Neural cell (in vitro differentiated cells): ENCODE measurements at regions not wholly inside any gene's neighbourhood (a gene's known extent, or its start where the extent isn't known, plus 50 kb on each side); places are given as distances from the start of the nearest gene placed in this dataset.

Experiments
- H2AFZ ChIP-seq: fragments of 200-600, 300-800 bp; sonication (generic), shearing (Covaris generic); 2 replicates; pipeline ENCODE4 v1.6.0; 2014; ENCODE audit warnings: low read depth, mild to moderate bottlenecking, antibody characterized with exemption, low read length, moderate library complexity
- H3F3A ChIP-seq: fragments of 200-600 bp; shearing (Covaris generic); 2 replicates; pipeline ENCODE4 v1.6.1; 2016; ENCODE audit warnings: mild to moderate bottlenecking, moderate library complexity, mixed read lengths, antibody characterized with exemption, low read length; ENCODE audit not compliant: insufficient read depth, poor library complexity, severe bottlenecking
- H3K27ac ChIP-seq: fragments of 200-600, 300-800 bp; sonication (generic), shearing (Covaris generic); 2 replicates; pipeline ENCODE4 v1.5.1; 2014; ENCODE audit warnings: mild to moderate bottlenecking, low read length, moderate library complexity
- H3K27me3 ChIP-seq: fragments of 300-800, 200-600 bp; sonication (generic), shearing (Covaris generic); 2 replicates; pipeline ENCODE4 v1.6.0; 2014; ENCODE audit warnings: mild to moderate bottlenecking, low read depth, low read length, moderate library complexity; ENCODE audit not compliant: insufficient read depth
- H3K36me3 ChIP-seq: fragments of 300-800, 200-600 bp; sonication (generic), shearing (Covaris generic); 2 replicates; pipeline ENCODE4 v1.5.1; 2014; ENCODE audit warnings: mild to moderate bottlenecking, antibody characterized with exemption, low read length, moderate library complexity; ENCODE audit not compliant: insufficient read depth
- H3K4me2 ChIP-seq: fragments of 300-800, 200-600 bp; sonication (generic), shearing (Covaris generic); 2 replicates; pipeline ENCODE4 v1.6.0; 2014; ENCODE audit warnings: mild to moderate bottlenecking, low read length
- H3K4me3 ChIP-seq: fragments of 300-800, 200-600 bp; sonication (generic), shearing (Covaris generic); 2 replicates; pipeline ENCODE4 v1.5.1; 2014; ENCODE audit warnings: mild to moderate bottlenecking, low read length, moderate library complexity
- H3K79me2 ChIP-seq: fragments of 200-600 bp; shearing (Covaris generic); replicated peaks from 2 replicates; pipeline ENCODE4 v1.6.0; 2014; ENCODE audit warnings: mild to moderate bottlenecking, low read length, moderate library complexity; ENCODE audit not compliant: insufficient read depth
- H3K9ac ChIP-seq: fragments of 300-800, 200-600 bp; sonication (generic), shearing (Covaris generic); 2 replicates; pipeline ENCODE4 v1.6.1; 2016; ENCODE audit warnings: mild to moderate bottlenecking, low read length, mixed read lengths
- H3K9me2 ChIP-seq: fragments of 200-600 bp; shearing (Covaris generic); 2 replicates; pipeline ENCODE4 v1.6.1; 2016; ENCODE audit warnings: mild to moderate bottlenecking, low read length, mixed read lengths; ENCODE audit not compliant: insufficient read depth
- H3K9me3 ChIP-seq: fragments of 200-600, 300-800 bp; sonication (generic), shearing (Covaris generic); 2 replicates; pipeline ENCODE4 v1.6.1; 2016; ENCODE audit warnings: mild to moderate bottlenecking, mixed run types, low read length, moderate library complexity, mixed read lengths
- H4K20me1 ChIP-seq: fragments of 200-600 bp; shearing (Covaris generic); 2 replicates; pipeline ENCODE4 v1.6.1; 2016; ENCODE audit warnings: mild to moderate bottlenecking, mixed run types; ENCODE audit not compliant: insufficient read depth
- CTCF ChIP-seq: fragments of 450-650 bp; IDR thresholded peaks from 2 replicates; pipeline ENCODE4 v1.5.1; 2014; ENCODE audit warnings: antibody characterized with exemption, mild to moderate bottlenecking, moderate library complexity; ENCODE audit not compliant: poor library complexity, severe bottlenecking
- EP300 ChIP-seq: fragments of 450-650 bp; conservative IDR thresholded peaks from 2 replicates; pipeline ENCODE4 v1.6.1; 2014; ENCODE audit warnings: antibody characterized with exemption, mild to moderate bottlenecking, moderate library complexity; ENCODE audit not compliant: poor library complexity, severe bottlenecking
- EZH2 ChIP-seq: fragments of 200-600, 300-800 bp; shearing (Covaris generic), sonication (generic); IDR thresholded peaks from 2 replicates; pipeline ENCODE4 v1.6.1; 2014; ENCODE audit warnings: antibody characterized with exemption, low read length, borderline replicate concordance, mild to moderate bottlenecking; ENCODE audit not compliant: insufficient read depth, poor library complexity, severe bottlenecking
- MXI1 ChIP-seq: fragments of 450-650 bp; conservative IDR thresholded peaks from 2 replicates; pipeline ENCODE4 v1.6.1; 2014; ENCODE audit warnings: antibody characterized with exemption, mild to moderate bottlenecking; ENCODE audit not compliant: poor library complexity, severe bottlenecking
- POLR2AphosphoS5 ChIP-seq: IDR thresholded peaks from 2 replicates; pipeline ENCODE4 v1.6.1; 2012
- RAD21 ChIP-seq: fragments of 450-650 bp; conservative IDR thresholded peaks from 2 replicates; pipeline ENCODE4 v1.6.1; 2014; ENCODE audit warnings: antibody characterized with exemption, mild to moderate bottlenecking, moderate library complexity
- REST ChIP-seq: IDR thresholded peaks from 2 replicates; pipeline ENCODE4 v1.6.1; 2012; ENCODE audit warnings: borderline replicate concordance
- SMC3 ChIP-seq: fragments of 450-650 bp; conservative IDR thresholded peaks from 2 replicates; pipeline ENCODE4 v1.6.1; 2014; ENCODE audit warnings: antibody characterized with exemption, mild to moderate bottlenecking, moderate library complexity; ENCODE audit not compliant: poor library complexity
- TAF1 ChIP-seq: IDR thresholded peaks from 2 replicates; pipeline ENCODE4 v1.6.1; 2012; ENCODE audit warnings: low read depth

GRCh38 chr2:2573658-2574293 lies 242.7 kb upstream of the MYT1L start:
- Histone ChIP-seq H3K9me2 (no peaks in the 10 kb centered on the region), H3K27me3 (no peaks in the 10 kb centered on the region), H3K4me3 (no peak overlapping the region), H4K20me1 (no peaks in the 10 kb centered on the region), H3F3A (no peaks in the 10 kb centered on the region), H3K36me3 (no peaks in the 10 kb centered on the region), H3K9ac (no peak overlapping the region), H3K9me3 (no peaks in the 10 kb centered on the region), H3K27ac (no peak overlapping the region), H3K79me2 (no peaks in the 10 kb centered on the region), H2AFZ (no peak overlapping the region), H3K4me2 (no peak overlapping the region)
- no peak for TF ChIP-seq TAF1
- no peak for TF ChIP-seq POLR2AphosphoS5
- TF ChIP-seq RAD21, result no peak
- no peak for TF ChIP-seq MXI1
- no peak for TF ChIP-seq SMC3
- no peak for TF ChIP-seq CTCF
- no peak for TF ChIP-seq EP300
- no peak for TF ChIP-seq EZH2
- TF ChIP-seq REST, result no peak

GRCh38 chr2:2573205-2573604 lies 242.1 kb upstream of the MYT1L start:
- Histone ChIP-seq H3K27ac (no peak overlapping the region), H3K9me2 (no peaks in the 10 kb centered on the region), H3K4me2 (no peak overlapping the region), H3F3A (no peaks in the 10 kb centered on the region), H2AFZ (no peak overlapping the region), H3K4me3 (no peak overlapping the region), H4K20me1 (no peaks in the 10 kb centered on the region), H3K79me2 (no peaks in the 10 kb centered on the region), H3K9me3 (no peaks in the 10 kb centered on the region), H3K36me3 (no peaks in the 10 kb centered on the region), H3K27me3 (no peaks in the 10 kb centered on the region), H3K9ac (no peak overlapping the region)
- TF ChIP-seq EZH2 (no peak), POLR2AphosphoS5 (no peak), TAF1 (no peak), SMC3 (no peak), MXI1 (no peak), RAD21 (no peak), REST (no peak), CTCF (no peak), EP300 (no peak)
